ENCODE measurements at regions not wholly inside any gene's neighbourhood (a gene's known extent, or its start where the extent isn't known, plus 50 kb on each side); places are given as distances from the start of the nearest gene placed in this dataset.
"Not testable (repeated sequence)": the region's sequence is repeated elsewhere in the genome, so short reads cannot be mapped to it uniquely, and the experiment has no call there.

GRCh38 chr5:101062902-101063301 lies 159.8 kb upstream of the ST8SIA4 start:
- H3K36me3 Mint-ChIP-seq (ENCODE audit: low read depth) = no peaks in the 10 kb centered on the region
- no peak overlapping the region for H3K4me3 Mint-ChIP-seq
- H3K9me3 Mint-ChIP-seq = peaks cover 35% of the 10 kb centered on the region
- H3K27ac Mint-ChIP-seq = no peak overlapping the region
- H3K4me1 Mint-ChIP-seq = no peaks in the 10 kb centered on the region
- no peak for DNase-seq
- H3K27me3 Mint-ChIP-seq (ENCODE audit: low read depth, poor library complexity) = no peaks in the 10 kb centered on the region
- no peak for TF ChIP-seq CTCF (IDR thresholded peaks at IDR 0.05)

GRCh38 chr5:101047181-101047580 lies 144.1 kb upstream of the ST8SIA4 start:
- Mint-ChIP-seq H3K4me1 (no peaks in the 10 kb centered on the region), H3K27me3 (ENCODE audit: low read depth, poor library complexity) (peaks cover 3% of the 10 kb centered on the region), H3K4me3 (no peak overlapping the region), H3K27ac (no peak overlapping the region), H3K36me3 (ENCODE audit: low read depth) (no peaks in the 10 kb centered on the region), H3K9me3 (no peaks in the 10 kb centered on the region)
- TF ChIP-seq CTCF (IDR thresholded peaks at IDR 0.05) = no peak
- DNase-seq = no peak

DNA sequence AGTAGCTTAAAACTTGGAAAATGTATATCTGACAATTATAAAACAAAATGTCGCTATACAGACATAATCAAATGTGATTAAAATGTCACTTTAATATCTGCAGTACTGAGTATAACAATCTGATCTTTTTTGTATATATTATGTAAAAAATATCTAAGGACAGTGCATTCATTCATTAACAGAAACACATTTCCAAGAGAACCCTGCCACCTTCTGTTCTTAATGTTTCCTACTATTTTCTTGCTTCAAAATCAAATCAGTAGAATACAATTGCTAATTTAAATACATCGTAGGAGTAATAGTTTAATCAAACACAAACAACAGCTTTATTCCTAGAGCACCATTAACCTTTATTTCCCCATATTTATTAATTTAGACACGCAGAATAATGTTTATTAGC lies 142.6 kb upstream of the ST8SIA4 start:
- H3K4me3 Mint-ChIP-seq = no peak overlapping the region
- TF ChIP-seq CTCF (IDR thresholded peaks at IDR 0.05) = no peak
- H3K27me3 Mint-ChIP-seq (ENCODE audit: low read depth, poor library complexity) = peaks cover 3% of the 10 kb centered on the region
- no peaks in the 10 kb centered on the region for H3K9me3 Mint-ChIP-seq
- no peaks in the 10 kb centered on the region for H3K36me3 Mint-ChIP-seq (ENCODE audit: low read depth)
- no peaks in the 10 kb centered on the region for H3K4me1 Mint-ChIP-seq
- no peak overlapping the region for H3K27ac Mint-ChIP-seq
- no peak for DNase-seq

GRCh38 chr5:101040002-101040401 lies 136.9 kb upstream of the ST8SIA4 start:
- not testable (repeated sequence) for DNase-seq; H3K27ac Mint-ChIP-seq; H3K36me3 Mint-ChIP-seq (ENCODE audit: low read depth); H3K27me3 Mint-ChIP-seq (ENCODE audit: low read depth, poor library complexity); H3K4me1 Mint-ChIP-seq; H3K4me3 Mint-ChIP-seq; H3K9me3 Mint-ChIP-seq

GRCh38 chr5:101036778-101037177 lies 133.7 kb upstream of the ST8SIA4 start:
- H3K27ac Mint-ChIP-seq = no peak overlapping the region
- DNase-seq = no peak
- no peaks in the 10 kb centered on the region for H3K36me3 Mint-ChIP-seq (ENCODE audit: low read depth)
- peaks cover 4% of the 10 kb centered on the region for H3K9me3 Mint-ChIP-seq
- TF ChIP-seq CTCF (IDR thresholded peaks at IDR 0.05) = no peak
- H3K27me3 Mint-ChIP-seq (ENCODE audit: low read depth, poor library complexity) = no peaks in the 10 kb centered on the region
- no peak overlapping the region for H3K4me3 Mint-ChIP-seq
- no peaks in the 10 kb centered on the region for H3K4me1 Mint-ChIP-seq

DNA sequence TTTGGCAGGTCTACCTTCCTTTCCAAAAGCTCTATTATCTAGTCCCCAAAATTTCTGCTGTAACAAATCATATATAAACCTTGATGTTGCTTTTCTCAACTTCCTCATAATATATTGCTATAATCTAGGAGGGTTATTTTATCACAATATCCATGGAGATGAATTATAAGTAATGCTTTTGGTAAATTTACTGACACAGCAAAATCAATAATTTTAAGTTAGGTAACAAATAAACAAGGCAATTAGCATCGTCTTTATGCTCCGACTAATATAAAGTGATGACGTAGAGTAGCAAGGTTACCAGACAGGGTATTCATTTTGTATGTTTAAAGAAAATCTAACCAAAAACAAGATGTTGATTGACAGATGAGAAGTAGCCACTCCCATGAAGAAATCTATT lies 132.3 kb upstream of the ST8SIA4 start:
- H3K4me3 Mint-ChIP-seq = no peak overlapping the region
- H3K27ac Mint-ChIP-seq = no peak overlapping the region
- H3K27me3 Mint-ChIP-seq (ENCODE audit: low read depth, poor library complexity) = no peaks in the 10 kb centered on the region
- H3K36me3 Mint-ChIP-seq (ENCODE audit: low read depth) = no peaks in the 10 kb centered on the region
- TF ChIP-seq CTCF (IDR thresholded peaks at IDR 0.05) = no peak
- no peaks in the 10 kb centered on the region for H3K4me1 Mint-ChIP-seq
- no peak for DNase-seq
- peaks cover 4% of the 10 kb centered on the region for H3K9me3 Mint-ChIP-seq

All from nephron progenitor cell (in vitro differentiated cells).